Stimulated activated CD4-positive, alpha-beta T cell treated with anti-CD3 and anti-CD28 coated beads, Interleukin-12 subunit alpha, Interleukin-12 subunit beta, amount 100 ng/mL, for 24 hours (primary cell): ENCODE measurements at regions not wholly inside any gene's neighbourhood (a gene's known extent, or its start where the extent isn't known, plus 50 kb on each side); places are given as distances from the start of the nearest gene placed in this dataset.
"Not testable (repeated sequence)": the region's sequence is repeated elsewhere in the genome, so short reads cannot be mapped to it uniquely, and the experiment has no call there.

Experiments
- DNase-seq, 2 experiments: peaks; one replicate each; pipeline ENCODE4 v3.0.0-alpha.2; 2020; ENCODE audit warnings: low read depth in 2 of 2

DNA sequence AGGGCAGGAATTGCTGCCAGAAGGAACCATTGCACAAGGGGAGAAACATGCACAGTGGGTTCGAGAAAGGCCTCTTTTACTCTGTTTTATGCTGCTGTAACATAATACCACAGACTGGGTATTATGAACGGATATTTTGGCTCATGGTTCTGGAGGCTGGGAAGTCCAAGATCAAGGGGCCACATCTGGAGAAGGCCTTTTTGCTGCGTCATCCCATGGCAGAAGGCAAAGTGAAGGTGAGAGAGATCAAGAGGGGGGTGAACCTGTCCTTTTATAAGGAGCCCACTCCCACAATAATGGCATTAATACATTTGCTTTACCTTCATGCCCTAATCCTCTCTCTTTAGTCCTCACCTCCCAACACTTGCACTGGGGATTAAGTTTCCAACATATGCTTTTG lies 136.9 kb upstream of the ALDH1B1 start:
- no peak for DNase-seq

DNA sequence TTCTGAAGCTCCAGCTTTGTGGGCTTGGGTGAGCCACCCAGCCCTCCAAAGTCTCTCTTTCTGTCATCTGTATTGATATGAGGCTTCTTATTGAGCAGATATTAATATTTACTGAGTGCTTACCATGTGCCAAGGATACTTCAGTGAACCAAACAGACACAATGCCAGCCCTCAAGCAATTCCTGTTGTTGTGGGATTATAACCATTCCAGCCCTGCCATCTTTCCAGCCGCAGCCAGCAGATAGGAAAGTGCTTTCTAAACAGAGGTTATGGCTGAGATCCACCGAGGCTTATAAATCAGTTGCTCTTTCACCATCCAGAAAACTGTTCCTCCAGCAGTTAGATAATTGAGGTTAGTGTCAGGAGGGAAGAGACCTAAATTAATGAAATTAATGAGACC lies 137.7 kb upstream of the ALDH1B1 start:
- DNase-seq: no peak

DNA sequence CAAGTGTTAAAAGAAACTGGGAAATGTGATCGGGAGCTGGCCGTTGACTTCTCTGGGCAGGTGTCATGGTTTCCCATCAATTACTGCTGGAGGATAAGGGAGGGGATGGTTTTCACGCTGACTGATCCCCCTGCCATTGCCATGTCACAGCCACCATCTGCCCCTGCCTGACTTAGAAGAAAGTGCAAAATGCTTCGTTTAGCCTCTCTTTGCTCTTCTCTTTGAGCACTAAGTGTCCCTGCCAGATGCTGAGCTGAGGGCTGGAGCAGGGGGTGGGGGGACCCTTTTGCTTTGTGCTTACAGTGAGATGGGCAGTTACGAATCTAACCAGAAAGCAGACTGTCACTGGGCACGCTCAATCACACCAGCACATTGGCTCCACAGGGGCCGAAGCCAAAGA lies 138.4 kb upstream of the ALDH1B1 start:
- no peak for DNase-seq

DNA sequence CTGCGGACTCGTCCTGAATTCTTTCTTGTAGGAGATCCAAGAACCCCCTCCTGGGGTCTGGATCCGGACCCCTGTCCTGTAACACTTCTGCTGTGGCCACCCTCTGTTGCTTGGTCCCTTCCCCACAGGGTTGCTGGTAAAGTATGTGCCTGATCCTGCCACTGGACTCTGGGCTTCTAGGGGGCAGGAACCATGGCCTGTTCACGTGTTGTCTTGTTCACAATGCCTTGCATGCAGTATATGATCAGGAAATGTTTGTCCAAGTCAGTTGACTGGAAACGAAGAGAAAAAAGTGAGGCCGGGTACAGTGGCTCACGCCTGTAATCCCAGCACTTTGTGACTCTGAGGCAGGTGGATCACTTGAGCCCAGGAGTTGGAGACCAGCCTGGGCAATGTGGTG lies 139.3 kb upstream of the ALDH1B1 start:
- DNase-seq: no peak

DNA sequence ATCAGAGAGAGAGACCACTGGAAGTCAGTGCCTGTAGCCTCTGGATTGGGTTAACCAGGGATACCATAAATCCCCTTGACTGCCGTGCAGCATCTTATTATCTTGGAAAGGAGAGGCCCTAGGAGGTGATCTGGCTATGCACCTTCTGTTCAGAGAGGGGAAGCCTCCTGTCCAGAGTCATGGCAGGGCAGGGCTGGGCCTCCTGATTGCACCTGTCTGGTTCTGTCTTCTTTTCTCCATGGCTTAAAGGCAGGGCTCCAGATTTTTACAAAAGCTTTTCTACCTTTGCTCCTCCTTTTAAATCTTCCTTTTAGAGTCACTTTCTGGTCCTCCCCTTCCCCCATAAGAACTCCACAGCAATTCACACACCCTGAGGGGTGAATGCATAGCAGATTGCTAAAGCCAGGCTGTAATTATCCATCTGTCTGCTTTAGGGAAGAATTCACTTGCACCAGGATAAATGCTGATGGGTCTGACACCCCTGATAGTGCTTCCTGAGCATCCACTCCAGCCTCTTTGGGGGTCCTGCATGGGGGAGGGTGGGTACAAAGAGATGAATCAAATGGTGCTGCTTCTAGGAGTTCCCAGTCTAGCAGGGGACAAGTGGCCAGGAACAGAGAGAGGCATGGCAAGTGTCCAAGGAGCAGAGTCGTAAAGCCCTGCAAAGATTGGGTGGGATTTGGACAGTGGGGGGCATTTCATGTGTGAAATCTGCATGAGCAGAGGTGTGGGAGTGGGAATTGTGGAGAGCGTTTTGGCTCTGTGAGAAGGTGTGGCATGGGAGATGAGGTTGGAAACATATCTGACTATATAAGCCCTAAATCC lies 141.3 kb upstream of the ALDH1B1 start:
- no peak for DNase-seq

DNA sequence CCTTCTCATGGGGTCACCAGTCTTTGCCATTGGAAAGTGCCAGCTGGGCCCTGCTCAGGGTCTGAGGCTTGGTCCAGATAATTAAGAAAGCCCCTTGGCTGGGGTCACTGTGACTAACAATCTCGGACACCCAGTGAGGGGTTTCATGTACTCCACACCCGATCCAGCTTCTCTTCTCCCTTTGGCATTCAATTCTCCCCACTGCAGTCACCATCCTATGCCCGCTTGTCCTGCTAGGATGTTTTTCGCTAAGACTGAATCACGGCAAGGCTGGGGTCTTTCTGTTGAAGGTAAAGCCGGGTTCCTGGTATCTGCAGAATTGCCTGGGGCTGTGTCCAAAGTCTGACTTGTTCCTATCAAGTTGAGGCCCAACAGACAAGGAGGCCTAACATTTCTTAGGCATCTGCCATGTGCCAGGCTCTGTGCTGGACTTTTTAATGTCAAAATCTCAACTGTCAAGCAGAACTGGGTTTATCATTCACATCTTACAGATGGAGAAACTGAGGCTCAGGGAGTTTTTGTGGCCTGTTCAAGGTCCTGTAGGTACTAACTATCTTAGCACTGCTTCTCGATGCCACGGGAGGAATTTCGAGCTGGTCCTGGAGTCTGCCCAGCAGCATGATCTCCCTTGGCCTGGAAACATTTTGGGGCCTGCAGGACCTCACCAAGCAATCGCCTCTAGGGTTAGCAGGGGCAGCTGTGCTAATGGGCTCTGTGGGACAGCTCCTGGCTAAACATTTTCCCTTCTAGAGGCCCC lies 142.0 kb upstream of the ALDH1B1 start:
- no peak for DNase-seq

DNA sequence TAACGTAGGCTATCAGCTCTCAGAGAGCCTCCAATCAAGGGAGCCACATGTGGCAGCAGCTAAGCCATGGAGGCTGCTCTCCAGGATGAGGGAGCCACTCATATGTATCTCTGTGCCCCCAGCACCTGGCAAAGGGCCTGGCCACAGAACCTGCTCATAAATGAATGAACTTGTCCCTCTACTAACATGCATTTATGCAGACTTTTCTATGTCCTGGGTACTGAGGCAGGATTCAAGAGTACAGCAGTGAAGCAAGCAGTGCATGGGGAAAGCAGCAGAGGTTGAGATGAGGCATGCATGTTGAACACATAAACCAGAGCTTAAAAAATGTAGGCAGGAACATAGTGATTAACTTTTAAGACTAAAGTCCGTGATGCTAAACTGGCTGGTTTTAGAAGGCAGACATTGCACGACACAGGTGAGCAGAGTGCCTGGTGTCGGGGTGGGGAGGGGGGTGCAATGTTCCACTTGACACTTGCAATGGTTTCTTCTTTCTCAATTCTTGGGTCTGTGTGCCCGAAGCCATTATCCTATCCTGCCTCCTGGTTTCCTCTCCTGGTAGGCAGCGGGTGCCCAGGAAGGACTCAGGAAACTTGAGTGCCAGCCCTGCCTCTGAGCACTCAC lies 142.8 kb upstream of the ALDH1B1 start:
- no peak for DNase-seq

DNA sequence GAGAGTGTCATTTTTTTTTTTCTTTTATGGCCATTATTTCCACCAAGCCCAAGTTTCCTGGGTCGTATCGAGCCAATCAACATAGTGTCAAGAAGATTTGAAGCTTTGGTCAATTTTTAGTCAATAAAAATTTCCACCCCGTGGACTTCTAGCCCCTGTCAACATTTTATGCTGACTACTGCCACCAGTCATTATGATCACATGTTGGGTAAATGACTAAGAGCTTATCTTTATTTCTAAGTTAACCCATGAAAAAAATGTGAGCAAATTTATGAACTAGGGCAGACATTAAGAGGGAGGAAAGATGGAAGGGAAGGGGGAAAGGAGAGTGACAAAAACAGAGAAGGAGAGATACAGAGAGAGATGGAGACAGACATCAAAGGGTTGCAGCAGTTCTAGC lies 143.5 kb upstream of the ALDH1B1 start:
- DNase-seq: no peak

DNA sequence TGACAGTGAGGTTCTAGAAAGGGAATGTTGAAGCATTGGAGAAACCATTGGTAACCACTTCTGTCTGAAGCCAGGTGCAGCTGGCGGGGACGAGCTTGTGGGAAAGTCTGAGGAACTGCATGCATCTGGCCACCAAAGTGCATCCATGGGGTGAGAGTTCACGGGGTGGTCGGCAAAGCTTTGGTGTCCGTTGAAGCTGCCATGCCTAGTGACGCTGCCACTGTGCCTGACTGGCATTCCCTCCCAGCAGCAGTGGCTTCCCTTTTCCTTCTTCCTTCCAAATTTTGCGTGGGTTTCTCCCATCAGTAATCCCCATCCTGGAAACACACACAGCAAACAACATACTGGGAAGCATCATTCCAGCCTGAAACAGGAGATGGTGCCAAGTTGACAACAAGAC lies 145.7 kb upstream of the ALDH1B1 start:
- no peak for DNase-seq

DNA sequence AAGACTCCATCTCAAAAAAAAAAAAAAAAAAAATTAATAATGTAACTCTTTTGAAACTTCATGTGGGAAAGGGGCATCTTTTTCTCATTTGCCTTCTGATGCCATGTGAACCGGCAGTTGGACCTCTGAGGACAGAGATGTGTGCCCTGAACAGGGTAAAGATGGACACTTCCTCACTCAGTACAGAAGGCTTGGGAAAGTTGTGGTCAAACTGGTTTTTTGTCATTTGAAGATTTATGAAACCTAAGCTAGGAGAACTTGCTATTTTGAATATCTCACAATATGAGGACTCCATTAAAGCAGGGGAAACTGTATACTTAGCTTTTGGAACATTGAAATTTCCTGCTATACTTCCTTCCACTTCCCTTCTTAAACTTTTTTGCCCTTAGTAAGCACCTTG lies 147.5 kb upstream of the ALDH1B1 start:
- DNase-seq: no peak

DNA sequence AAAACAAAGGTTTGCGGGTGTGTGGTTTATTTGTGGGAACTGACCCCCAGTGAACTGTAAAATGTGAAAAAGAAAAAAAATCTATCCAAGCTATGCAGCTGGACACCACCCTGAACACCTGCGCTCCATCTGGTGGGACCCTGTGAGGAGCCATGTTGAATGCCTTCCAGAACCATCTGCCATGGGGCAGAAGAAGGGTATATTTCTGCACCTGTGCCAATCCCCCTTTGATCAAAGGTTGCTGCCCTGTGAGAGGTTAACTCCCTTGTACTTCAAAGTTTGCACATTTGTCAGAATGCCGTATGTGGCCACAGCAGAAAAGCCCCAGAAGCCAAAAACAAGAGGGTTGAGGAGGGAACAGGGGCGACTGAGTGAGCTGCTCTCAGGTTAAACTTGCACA lies 148.5 kb upstream of the ALDH1B1 start:
- no peak for DNase-seq

DNA sequence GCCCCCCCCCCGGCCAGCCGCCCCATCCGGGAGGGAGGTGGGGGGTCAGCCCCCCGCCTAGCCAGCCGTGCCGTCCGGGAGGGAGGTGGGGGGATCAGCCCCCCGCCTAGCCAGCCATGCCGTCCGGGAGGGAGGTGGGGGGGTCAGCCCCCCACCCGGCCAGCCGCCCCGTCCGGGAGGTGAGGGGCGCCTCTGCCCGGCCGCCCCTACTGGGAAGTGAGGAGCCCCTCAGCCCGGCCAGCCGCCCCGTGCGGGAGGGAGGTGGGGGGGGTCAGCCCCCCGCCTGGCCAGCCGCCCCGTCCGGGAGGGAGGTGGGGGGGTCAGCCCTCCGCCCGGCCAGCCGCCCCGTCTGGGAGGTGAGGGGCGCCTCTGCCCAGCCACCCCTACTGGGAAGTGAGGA lies 150.4 kb upstream of the ALDH1B1 start:
- not testable (repeated sequence) for DNase-seq

DNA sequence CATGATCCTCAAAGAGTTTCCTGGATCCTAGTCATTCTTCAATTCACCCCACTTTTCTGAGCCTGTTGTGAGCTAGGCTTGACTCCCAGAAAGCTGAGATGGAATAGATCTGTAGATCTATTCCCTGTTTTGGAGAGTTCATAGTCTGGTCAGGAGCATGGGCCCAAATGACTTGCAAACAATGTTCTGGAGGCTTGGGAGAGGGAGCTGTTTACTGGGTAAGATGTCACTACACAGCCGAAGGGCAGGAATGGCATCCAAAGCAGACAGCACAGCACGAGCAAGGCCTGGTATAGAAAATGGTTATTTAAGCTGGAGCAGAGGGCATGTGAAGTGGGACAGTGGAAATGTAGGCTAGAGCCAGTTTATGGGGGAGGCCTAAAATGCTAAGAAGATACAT lies 152.5 kb upstream of the ALDH1B1 start:
- no peak for DNase-seq

DNA sequence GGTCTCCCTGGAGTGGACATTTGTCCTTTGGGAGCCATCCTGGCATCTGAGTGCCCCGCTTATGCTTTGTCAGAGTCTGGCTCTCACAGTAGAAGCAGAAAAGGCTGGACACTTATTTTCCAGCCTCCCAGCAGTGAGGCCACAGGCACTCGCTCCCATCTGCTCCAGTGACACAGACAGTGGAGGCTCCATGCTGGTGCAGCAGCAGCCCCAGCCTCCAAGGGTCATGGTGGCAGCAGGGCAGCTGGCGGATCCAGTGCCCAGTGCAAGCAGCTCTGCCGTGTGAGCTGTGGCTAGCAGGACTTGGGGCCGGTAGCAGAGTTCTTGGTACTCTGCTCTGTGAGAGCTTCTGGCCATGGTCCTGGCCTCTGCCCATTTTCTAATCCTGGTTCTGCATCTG lies 157.3 kb upstream of the ALDH1B1 start:
- DNase-seq: no peak

DNA sequence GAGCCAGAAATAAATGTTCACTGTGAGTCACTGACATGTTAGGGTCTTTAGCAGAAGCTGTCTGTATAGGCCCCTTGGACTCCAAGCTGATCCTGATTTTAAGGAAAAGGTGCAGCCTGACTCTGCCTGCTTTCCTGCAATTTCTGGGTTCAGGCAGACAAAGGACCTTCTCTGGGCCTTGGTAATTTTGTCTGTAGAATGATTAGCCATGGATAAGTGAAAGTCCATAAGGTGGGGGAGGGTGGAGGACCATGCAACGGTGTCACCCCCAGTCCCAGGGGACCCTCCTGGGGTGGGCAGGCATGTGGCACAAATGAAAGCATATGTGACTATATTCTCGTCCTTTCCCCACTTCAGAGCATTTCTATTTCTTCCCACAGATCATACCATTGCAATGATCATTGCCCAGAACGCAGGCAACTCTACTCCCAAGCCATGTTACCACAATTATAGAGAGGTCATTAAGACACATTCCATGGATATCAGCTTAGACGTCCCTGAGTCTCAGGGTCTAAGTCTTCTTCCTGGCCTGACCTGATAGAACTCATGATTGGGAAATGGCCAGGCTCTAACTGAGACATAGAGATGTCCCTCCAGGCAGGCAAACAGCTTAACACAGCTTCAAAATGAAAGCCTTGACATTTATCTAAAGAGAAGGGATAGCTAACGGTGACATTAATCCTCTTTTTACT lies 157.9 kb upstream of the ALDH1B1 start:
- no peak for DNase-seq

DNA sequence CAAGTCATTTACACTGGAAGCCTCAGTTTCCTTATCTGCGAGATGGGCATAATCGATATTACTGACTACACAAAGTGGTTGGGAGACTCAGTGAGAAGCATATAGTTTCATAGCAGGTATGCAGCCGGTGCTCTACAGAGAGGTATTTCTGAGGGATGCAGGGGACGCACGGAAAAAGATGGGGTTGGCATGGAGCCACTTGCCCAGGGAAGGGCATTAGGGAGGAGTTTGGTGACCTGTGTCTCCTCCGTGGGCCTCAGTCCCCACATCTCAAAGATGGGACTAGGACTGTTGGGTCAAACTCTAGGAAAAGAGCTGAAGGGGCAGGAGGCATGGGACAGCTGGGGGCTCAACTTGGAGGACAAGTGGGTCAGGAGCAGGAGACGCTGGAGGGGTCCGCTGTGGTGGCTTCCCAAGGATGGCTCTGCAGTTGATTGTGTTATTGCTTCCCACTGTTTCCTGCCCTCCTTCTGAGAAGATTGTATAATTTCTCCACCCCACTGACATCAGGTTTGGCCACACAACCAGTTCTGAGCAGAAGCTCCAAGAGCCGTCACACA lies 158.6 kb upstream of the ALDH1B1 start:
- no peak for DNase-seq

DNA sequence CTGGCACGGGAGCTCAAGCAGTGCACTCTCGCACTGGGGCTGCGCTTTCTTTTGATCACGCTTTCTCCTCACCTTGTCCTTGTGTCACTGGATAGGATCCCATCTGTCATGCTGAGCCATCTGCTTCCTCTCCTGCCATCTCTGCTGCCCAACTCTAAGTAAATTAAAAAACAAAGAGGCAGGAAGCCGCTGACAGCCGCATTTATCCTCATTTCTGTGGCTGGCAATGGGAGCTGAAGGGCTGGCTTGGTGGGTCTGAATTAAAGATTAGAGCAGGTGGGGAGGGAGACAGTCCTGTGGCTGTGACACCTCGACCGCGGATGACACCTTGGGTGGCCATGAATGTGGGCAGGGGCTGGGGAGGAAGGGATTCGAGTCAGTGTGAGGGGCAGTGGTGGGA lies 159.2 kb upstream of the ALDH1B1 start:
- DNase-seq: no peak

DNA sequence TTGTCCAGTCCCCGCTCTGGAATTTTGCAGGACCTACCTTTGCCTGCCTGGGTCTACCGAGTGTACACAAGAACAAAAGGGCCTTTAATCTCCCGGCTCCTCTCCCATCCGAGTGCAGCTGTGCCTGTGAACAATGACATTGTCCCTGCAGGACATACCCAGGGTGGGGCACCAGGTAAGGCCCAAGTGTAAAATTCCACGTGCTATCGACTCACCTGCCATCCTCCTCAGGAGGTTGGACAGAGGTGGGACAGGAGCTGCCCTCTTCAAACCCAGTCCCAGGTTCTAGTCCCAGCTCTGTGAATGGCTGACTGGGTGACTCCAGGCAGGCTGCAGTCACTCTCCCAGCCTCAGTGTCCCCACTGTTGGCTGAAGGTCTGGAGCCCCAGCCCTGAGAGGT lies 159.6 kb upstream of the ALDH1B1 start:
- DNase-seq: no peak

DNA sequence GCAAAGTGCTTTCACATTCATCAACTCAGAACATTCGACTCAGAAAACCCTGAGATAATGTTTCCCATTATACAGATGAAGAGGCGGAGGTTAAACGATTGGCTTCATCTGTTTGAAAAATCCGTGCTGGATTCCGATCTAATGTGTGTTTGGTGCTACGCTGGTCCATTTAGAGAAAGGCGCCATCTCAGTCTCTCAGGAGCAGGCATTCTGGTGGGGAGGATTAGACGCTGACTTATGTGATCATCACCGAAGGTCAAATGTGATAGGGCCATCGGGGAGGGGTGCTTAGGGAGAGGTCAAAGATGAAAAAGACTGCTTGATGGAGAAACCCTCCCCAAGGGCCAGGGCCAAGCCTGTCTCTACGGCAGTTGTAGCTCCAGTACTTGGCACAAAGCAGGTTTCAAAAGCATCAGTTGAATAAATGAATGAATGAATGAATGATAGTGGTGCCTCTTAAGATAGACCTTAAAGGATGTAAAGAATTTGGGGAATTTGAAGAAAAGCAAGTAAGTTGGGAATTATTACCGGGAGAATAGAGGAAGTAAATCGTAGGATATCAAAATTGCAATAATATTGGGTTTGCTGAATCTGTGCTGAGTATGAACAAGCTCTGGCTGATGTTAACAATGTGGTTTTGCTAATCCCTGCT lies 160.6 kb upstream of the SHB start:
- DNase-seq: no peak

DNA sequence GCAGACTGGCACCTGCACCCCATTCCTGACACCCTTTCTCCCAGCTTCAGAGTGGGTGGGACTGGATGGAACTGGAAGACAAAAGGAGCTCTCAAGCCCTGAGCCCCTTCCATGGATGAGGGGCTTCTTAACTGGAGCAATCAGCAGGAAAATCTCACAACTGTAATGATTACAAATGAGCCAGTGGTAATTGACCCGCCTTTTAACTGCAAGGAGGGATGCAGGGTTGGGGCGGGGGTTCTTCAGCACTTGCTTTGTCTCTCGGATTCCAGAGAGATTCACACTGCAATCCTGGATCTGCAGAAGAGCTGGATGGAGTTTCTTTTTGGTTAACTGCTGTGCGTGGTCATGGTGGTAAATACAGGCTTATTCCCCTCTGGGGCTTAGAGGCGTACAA lies 160.1 kb upstream of the SHB start:
- DNase-seq: no peak

DNA sequence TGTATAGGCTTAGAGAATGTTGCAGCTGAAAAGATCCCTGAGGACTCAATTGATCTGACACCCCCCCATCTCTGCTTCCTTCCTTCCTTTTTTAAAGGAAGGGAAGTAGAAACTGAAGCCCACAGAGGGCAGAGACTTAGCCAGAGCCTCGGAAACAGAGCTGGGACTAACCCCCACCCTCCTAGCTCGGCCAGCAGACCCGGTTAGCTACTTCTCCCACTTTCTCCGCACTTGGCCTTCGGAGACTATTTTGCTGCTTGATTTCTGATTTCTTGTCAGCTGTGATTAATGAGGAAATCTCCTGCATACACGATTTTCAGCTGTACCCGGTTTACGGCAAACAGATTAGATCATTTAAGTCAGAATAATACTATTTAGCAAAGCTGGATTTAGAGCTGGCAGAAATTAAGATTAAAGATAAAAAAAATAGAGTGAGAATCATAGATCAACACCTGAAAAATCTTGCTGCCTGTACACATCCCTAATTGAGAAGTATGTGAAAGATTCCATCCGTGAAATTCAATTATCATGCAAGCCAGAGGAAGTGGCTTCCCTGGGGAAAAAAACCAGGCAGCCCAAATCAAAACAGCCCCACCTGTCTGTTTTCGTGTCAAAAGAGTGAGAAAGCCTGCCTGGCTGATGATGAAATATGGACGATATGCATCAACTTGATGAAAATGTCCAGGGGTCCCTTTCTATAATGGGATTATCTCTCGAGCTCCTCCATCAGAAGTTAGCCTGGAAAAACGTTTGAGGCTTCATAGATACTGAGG lies 159.5 kb upstream of the SHB start:
- DNase-seq: no peak
